DMS 273 (cell line): ENCODE measurements at regions not wholly inside any gene's neighbourhood (a gene's known extent, or its start where the extent isn't known, plus 50 kb on each side); places are given as distances from the start of the nearest gene placed in this dataset.

Experiments used
- DNase-seq: peaks from one replicate; lab custom pipeline; 2025; ENCODE audit not compliant: unreplicated experiment; lab: John Stamatoyannopoulos, UW

- DNase-seq = no peak
These were observed 149.1 kb upstream of the USP24 start for GRCh38 chr1:55364216-55364615.

GRCh38 chr1:55363268-55363667, 148.1 kb upstream of the USP24 start:
- no peak for DNase-seq

- DNase-seq = no peak
These were observed 147.4 kb upstream of the USP24 start for GRCh38 chr1:55362558-55362957.

GRCh38 chr1:55359611-55360010, 144.4 kb upstream of the USP24 start:
- no peak for DNase-seq

GRCh38 chr1:55358581-55358980, 143.4 kb upstream of the USP24 start:
- DNase-seq = no peak

GRCh38 chr1:55355549-55355948, 140.4 kb upstream of the USP24 start:
- no peak for DNase-seq

GRCh38 chr1:55353707-55354620, 138.8 kb upstream of the USP24 start:
- DNase-seq = peak; percentile 55

- no peak for DNase-seq
These were observed 137.6 kb upstream of the USP24 start for GRCh38 chr1:55352811-55353180.

- DNase-seq = peak; percentile 75
These were observed 137.1 kb upstream of the USP24 start for GRCh38 chr1:55352080-55352810.

GRCh38 chr1:55348356-55348755, 133.2 kb upstream of the USP24 start:
- no peak for DNase-seq

- no peak for DNase-seq
These were observed 132.7 kb upstream of the USP24 start for GRCh38 chr1:55347866-55348265.

- DNase-seq = no peak
These were observed 131.9 kb upstream of the USP24 start for GRCh38 chr1:55347041-55347440.

GRCh38 chr1:55346586-55346985, 131.4 kb upstream of the USP24 start:
- DNase-seq = no peak

GRCh38 chr1:55339681-55340080, 124.5 kb upstream of the USP24 start:
- no peak for DNase-seq

- DNase-seq = peak; percentile 78
These were observed 123.3 kb upstream of the USP24 start for GRCh38 chr1:55338448-55338820.

- DNase-seq = peak; percentile 78
These were observed 122.8 kb upstream of the USP24 start for GRCh38 chr1:55337801-55338447.

GRCh38 chr1:55334797-55335196, 119.6 kb upstream of the USP24 start:
- DNase-seq = no peak

- DNase-seq = no peak
These were observed 119.0 kb upstream of the USP24 start for GRCh38 chr1:55334160-55334559.

- no peak for DNase-seq
These were observed 118.3 kb upstream of the USP24 start for GRCh38 chr1:55333461-55333860.

- no peak for DNase-seq
These were observed 116.2 kb upstream of the USP24 start for GRCh38 chr1:55331351-55331750.

- DNase-seq = no peak
These were observed 114.8 kb upstream of the USP24 start for GRCh38 chr1:55329808-55330432.
